Stimulated activated CD4-positive, alpha-beta T cell treated with anti-CD3 and anti-CD28 coated beads, Interleukin-15, amount 100 ng/mL, for 24 hours (primary cell): ENCODE measurements at regions not wholly inside any gene's neighbourhood (a gene's known extent, or its start where the extent isn't known, plus 50 kb on each side); places are given as distances from the start of the nearest gene placed in this dataset.

Experiments used
- DNase-seq: peaks from one replicate; pipeline ENCODE4 v3.0.0-alpha.2; 2020

DNA sequence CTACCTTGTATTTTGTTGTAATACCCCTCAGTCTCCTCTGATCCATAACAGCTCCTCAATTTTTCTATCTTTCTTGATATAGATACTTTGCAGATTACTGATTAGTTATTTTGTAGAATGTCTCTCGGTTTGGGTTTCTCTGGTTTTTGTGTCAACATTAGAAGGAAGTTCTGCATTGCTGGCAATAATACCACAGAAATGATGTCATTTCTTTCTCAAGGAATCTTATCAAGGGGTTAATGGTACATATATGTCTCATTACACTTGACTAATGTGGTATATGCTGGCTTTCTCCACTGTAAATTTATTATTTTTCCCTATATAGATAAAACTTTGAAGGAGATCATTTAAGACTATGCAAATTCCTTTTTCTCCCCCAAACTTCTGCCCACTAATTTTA is 183.6 kb upstream of the DKK2 start:
- no peak for DNase-seq

DNA sequence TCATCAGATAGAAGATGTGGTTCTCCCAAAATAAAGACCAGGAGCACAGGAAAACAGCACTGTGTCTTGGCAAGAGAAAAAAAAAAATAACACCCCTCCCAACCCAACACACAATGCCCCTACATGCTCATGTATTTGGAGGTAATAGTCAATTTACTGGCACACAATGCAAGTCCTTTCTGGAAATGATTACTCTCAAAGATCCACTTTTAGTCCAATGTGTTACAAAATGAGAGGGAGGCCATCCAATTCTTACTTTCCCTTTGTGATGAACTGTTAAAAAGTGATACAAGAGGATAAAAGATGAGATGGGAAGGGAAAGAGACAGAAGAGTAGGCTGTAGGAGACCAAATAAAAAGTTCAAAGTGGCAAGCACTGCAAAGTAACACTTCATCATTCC is 180.3 kb upstream of the DKK2 start:
- no peak for DNase-seq

DNA sequence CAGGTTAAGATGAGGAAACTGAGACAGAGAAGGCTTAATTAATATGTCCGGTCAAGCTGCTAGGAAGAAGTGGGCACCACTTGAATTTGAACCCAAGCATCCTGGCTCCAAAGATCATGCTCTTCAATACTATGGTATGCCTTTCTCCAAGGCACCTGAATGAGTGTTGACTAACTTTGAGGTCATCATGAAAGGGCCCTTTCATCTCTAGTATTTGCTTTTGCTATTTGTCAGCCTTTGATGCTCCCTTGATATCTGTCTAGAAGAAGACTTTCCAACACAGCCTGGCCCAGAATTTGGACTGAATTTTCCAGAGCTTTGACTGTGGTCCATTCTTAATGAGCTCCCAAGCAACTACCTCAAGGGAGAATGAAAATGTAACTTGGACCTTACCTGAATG is 179.1 kb upstream of the DKK2 start:
- no peak for DNase-seq

DNA sequence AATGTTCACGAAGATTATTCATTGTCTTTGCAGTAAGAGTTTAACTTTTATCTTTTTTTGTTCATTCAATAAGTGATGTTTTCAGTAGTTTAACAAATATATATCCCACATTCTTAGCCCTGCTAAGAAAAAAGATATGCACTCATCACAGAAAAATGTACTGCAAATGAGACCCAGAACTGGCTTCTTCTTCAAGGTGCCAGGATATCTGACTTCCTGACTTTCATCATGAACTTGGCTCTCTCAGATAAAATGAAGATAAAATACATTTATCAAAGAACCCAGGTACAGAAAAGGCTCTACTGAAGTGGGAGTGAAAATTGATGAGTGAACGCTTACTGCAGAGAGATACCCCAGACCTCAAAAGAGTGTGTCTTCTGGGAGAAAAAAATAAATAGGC is 177.8 kb upstream of the DKK2 start:
- no peak for DNase-seq

DNA sequence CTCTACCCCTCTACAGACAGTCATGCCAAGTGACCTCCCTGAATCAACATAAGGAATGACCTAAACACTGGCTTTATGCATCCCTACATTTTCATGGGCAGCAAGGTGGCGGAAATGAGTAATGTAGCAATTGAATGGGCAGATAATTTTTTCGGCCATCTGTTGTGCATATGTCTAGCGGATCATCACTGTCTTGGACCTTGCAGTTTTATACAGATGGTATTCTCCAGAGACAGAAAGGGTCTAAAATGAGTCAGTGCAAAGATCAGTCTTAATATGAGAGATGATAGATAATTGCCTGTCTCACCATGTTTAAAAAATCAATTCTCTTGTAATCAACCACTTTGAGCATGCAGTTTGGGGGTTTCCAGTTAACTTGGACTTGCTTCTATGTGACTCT is 177.3 kb upstream of the DKK2 start:
- no peak for DNase-seq

DNA sequence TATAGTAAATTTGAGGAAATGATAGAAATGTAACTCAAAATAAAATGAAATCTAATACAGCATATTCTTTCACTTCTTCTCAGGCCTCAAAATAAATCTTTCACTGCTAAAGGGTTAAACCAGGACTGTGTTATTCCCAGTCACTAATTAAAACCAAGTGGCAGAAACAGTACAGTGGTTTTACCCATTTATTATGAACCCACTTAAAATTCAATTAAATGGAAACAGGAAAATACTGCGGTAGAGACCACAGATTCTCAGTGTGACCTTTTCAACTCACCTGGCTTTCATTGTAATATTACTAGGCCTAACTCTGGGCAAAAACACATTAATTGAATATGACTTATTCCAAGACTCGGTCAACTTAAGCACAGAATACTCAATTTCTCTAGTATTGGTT is 176.5 kb upstream of the DKK2 start:
- no peak for DNase-seq

DNA sequence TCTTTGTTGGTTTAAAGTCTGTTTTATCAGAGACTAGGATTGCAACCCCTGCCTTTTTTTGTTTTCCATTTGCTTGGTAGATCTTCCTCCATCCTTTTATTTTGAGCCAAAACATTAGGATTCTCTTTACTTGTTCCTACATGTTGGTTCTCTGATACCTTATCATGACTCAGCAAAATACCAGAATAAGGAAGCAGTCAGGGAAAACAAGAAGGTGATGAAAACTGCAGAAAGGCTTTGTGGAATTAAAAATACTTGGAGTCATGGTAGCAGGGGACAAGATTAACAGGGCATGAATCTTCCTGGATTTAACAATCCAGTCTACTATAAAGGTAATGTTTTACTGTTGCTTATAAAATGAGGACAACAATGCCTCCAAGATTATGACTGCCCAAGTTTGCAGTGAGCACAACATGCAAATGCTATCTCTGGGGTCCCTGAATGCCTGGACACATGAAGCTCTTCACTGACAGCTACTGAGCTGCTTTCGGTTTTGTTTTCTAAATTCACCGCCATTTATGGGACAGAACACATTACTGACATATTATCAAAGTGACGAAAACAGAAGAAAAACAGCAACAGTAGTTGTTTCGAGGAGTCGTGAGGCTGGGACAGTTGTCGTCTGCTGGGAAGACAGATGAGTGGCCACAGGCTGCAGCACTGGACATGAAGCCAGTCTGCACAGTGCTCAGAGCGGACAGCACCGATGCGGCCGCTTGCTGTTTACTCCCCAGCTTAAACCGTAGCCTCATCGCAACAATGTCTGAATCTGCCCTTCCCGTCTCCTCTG is 174.5 kb upstream of the DKK2 start:
- DNase-seq = no peak

DNA sequence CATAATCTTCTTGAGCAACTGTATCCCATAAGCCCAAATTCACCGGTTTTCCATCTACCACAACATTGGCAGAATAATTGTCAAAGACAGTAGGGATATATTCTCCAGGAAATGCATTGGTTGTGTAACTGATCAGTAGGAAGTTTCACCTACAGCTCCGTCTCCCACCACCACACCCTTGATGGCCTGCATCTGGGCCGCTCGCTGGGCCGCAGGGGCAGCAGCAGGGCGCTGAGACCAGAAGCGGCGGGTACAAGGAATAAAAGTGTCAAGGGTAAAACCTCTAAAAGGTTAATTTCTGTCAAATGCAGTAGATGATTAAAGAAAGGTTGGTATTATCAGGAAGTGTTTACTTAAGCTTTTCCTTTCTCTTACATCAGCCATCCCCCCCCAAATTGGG is 167.6 kb upstream of the DKK2 start:
- no peak for DNase-seq

DNA sequence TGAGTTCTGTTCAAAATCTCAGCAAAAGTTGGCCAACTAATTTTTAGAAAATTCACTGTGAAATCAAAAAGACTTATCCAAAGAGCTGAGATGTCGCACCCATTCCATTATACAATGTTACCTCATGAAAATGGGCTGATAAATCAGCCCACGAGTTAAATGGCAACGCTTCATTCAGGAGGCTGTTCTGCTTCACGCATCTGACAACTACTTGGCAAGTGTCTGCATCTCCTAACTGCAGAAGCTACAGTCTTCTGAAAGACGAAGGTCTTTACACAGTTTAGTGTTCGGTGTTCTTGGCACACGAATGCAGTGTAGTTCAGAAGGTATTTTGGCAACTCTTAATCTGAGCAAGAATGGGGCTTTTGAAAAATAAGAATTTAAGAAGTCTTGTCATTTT is 166.6 kb upstream of the DKK2 start:
- DNase-seq = no peak

DNA sequence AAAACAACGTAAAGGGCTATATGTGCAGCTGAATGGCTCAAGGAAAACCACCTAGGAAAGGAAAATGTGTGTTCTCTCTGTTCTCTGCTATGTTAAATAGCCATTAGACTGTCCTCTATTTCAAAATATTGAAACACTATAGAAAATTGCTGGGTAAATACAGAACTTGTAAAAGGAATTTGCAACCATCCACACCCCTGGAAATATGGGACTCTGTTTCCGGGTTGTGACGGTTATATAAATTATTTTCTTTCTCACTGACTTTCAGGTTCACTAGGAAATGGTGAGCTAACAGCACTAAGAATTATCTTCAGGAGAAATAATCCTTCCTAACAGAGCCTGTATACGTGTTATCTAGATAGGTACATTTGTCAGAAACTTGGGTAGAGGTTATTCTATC is 161.0 kb upstream of the DKK2 start:
- DNase-seq = no peak

DNA sequence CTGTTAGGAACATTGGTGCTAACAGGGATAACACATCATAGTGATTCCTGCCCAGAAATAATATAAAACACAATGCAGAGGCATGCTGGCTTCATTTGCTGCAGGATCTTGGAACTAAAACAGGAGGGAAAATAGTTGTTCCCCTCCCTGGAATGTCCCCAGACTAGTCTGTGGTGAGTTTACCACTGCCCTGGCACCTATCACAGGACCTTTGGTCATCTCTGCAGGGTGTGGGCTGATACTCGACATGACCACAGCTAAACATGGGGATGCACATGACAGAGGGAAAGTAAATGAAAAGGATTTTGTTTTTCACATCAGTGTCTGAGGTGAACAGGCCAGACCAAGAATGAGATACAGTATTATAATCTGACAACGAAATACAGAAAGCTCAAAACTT is 160.2 kb upstream of the DKK2 start:
- DNase-seq = no peak

DNA sequence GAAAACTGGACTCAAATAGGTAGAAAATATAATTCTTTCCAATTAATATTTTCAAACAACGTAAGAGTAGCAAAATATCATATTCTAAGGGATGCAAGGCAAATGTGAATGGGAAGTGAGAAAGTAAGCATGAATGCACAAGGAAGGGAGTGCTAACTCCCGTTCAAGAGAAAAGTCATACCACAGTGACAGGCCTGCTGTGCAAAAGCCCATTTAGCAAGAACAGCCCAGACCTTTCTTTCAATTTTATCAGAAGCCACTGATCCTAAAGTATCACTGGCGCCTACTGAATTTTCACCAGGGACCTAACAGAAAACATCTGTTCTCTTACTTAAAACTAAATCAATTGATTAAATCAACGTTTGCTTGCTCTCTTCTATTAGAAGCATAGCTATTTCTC is 157.9 kb upstream of the DKK2 start:
- no peak for DNase-seq

DNA sequence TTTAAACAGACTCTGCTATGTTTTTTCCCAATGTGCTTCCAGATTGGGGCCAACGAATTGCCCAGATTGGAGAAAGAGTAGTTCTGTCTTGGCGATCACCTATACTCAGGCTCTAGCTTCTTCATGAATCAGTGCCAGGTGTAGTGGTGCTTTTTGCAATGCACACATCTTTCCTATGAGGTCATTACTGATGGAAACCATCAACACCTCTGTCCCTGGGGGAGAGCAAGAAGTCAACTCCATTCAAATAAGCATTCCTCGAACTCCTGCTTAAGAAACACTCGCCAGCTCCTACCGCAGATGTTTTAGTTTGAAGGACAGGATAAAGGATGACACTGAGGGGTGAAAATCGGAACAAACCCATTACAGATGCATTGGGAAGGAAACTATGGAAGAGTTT is 156.5 kb upstream of the DKK2 start:
- no peak for DNase-seq

DNA sequence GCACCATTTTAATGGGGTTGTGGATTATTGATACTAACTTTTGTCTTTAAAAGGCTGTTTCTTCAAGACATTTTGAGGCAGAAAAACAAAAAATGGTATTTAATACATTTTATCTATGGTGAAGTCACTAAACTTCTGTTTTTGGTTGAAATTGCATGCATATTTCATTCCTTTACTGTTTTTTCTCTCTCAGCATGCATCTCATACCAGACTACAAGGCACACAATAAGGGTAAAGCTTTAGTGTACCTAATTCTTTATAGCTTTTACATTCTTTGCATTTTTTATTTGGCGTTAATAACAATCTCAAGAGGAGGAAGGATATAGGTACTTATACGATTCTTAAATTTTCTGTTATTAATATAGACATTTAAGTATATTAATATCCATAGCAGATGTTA is 151.0 kb upstream of the DKK2 start:
- DNase-seq = no peak

DNA sequence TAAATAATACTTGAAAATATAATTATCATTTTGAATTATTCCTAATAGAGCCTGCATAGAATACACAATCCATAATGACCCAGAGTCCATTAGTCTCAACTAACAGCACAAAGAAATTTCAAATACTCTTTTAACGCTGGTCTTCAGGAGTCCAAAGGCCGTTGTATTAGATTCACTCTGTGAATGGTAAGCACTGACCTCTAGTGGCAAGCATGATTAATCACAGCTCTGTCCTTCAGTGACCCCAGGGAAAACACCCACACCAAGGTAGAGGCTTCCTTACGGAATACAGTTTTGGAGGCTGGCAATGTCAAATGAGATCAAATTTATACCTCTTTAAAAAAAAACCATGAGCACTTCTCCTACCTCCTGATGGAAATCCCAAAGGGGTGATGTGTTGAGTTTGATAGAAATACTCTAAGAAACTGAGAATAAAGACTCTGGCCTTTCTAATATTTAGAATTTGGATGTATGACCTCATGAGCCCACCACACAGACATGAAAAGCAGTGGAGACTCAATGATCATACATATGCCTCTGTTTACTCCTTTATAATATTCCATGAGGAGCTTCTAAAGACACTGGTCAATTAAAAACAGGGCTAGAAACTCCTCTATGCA is 147.2 kb upstream of the DKK2 start:
- no peak for DNase-seq

DNA sequence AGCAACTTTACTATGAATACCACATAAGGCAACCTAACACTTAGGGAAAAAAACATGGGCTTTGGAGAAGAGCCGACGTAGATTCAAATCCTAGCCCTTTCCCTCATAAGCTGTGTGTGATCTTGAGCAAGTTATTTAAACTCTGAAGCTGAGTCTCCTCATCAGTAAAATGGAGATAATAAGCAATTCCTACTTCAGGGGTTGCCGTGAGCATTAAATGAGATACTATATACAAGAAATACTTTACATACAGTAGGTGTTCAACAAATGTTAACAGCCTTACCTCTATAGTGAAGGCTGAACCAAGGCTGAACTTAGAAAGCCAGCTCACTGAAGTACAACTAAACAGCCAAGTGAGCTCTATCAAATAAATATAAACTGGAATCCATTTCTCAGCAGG is 146.2 kb upstream of the DKK2 start:
- no peak for DNase-seq

DNA sequence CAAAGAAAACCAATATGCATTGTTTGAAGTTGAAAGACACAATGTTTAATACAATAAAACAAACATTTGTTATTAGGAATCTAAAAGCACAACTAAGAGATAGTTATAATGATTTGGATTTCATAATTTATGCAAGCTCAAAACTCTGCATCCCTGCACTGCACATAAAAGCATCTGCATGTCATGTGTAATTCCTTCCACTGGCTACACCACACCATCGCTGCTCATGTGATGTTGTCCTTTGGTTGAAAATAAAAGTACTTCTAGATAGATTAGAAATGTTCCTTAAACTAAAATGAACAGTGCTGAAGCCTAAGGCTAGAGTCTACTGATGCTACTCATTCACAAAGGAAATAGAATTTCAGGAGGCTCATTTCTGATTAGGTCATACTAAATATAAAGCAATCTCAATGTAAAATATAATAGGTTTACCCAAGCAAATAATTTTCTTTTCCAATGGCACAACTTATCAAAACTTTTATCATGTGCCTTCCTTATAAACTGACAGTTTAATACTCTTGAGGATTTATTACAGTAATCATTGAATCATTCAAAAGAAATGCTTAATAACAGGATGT is 130.8 kb upstream of the DKK2 start:
- no peak for DNase-seq

DNA sequence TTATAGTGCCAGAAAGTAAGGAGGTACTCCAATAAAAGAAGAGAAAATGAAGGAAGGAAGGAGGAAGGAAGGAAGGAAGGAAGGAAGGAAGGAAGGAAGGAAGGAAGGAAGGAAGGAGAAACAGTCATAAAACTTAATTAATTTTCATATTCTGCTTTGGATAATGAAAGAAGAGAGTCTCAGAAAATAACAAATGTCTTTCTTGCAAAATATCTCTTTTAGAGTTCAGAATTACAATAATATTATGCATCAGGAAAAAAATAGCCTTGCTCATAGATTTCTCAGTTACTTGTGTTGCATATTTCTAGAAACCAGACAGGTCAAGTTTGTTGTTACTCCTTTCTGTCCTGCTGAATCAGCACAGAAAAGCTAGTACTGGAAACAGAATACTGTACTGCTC is 130.1 kb upstream of the DKK2 start:
- no peak for DNase-seq

DNA sequence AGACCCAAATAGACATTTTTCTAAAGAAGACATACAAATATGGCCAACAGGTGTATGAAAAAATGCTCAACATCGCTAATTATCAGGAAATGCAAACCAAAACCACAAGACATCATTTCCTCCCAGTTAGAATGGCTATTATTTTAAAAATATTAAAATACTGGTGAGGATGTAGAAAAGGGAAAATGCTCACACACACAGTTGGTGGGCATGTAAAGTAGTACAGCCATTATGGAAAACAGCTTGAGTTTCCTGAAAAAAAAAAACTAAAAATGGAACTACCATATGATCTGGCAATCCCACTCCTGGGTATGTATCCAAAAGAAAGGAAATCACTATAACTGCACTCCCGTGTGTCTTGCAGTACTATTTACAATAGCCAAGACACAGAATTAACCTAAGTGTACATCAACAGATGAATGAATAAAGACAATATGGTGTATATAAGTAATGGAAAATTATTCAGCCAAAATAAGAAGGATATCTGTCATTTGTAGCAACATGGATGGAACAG is 128.9 kb upstream of the DKK2 start:
- DNase-seq = no peak

DNA sequence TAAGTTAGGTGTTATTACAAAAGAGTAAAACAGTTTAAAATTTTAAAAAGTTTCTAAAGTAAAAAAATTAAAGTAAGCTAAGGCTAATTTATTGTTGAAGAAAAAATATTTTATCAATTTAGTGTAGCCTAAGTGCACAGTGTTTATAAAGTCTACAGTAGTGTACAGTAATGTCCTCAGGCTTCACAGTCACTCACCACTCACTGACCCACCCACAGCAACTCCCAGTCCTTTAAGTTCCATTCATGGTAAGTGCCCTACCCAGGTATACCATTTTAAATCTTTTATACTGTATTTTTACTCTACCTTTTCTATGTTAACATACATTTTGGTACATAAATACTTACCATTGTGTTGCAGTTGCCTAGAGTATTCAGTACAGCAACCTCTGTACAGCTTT is 120.3 kb upstream of the DKK2 start:
- DNase-seq = no peak

DNA sequence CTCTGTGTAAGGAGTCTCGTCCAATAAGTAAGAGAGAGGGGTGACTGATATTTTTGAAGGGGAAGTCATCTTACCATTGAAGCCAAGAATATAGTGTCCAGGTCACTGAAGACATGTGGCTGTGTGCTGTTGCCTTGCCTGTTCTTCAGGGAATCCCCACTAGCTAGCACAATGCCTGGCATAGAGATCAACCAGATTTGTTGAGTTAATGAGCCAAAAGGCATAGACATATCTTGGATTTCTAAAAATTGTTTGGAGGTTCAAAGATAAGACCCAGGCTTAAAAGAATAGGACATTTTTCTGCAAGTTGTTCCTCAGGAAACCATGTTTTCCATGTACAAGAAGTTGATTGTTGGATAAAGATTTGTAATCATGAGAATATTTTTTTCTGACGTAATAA is 119.3 kb upstream of the DKK2 start:
- no peak for DNase-seq

DNA sequence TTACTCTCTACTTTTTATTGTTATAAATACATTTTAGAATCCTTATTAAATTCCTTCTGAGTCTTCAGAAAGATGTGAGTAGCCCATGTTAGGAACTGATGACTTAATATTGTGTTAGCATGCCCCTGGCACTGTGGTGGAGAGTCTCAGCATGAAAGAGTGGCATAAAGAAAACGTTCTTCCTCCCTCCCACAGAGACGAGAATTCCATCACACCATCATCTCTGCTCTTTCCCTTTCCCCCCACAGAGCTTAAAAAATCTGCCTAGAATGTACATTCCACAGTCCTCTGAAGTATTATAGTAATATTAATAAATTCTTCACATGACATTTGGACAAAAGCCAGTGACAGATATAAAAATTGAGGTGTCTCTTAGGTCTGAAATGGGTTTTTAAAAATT is 117.8 kb upstream of the DKK2 start:
- no peak for DNase-seq

DNA sequence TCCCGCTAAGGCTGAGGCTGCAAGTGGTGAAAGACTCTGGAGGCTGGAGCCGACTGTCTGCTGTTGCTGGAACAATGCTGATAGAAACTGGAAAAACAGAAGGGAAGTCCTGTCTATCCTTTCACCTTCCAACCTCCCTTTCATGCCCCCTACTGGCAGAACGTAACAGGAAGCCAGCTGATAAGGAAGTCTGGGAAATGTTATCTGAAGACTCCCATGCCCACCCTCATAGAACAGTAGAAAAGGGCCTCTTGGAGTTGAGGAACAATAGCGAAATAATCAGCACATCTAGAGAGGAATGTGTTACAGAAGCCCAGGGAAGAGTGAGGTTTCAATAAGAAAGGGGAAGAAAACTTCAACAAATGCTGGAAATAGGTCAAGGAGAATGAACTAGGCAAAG is 117.1 kb upstream of the DKK2 start:
- peak; percentile 1 for DNase-seq

DNA sequence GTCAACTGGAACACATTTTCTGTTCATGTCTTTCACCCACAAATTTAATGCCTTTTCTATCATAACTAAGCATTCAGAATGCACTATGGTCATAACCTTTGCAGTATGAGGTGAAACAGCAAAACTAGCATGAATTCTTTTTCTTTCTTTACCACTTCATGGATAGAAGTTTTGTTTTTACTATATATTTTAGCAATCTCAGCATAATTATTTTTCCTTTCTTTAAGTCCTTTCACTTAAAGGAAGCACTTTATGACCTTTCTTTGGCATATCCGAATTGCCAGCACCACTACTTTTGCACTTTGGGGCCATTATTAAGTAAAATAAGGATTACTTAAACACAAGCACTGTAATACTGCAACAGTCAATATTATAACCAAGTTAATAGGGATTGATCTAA is 115.1 kb upstream of the DKK2 start:
- DNase-seq = no peak

DNA sequence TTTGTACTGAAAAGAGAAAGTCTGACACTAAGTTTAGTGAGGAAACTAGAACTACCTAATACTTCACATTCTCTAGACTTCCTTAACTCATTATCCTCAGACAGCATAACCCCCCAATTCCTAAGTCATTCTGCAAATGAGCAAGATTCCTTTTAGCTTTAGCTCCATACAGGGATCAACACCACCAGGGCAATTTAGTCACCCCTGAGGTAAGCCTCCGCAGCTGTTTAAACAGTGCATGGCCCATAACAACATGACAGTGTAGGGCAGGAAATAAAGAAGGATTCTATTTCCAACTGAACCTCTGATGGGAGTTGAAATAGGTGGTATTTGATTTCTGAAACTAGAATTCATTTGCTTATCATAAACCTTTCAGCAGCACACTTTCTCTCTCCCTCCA is 112.8 kb upstream of the DKK2 start:
- DNase-seq = no peak
